ENCODE measurements at regions not wholly inside any gene's neighbourhood (a gene's known extent, or its start where the extent isn't known, plus 50 kb on each side); places are given as distances from the start of the nearest gene placed in this dataset.
A peak's percentile ranks its signal among the peaks of the same experiment; 100 is the strongest.

- TF ChIP-seq ZNF576 (CRISPR knock-in tag; IDR thresholded peaks at IDR 0.05) (no peak), AKNA (CRISPR knock-in tag; IDR thresholded peaks at IDR 0.05; ENCODE audit: borderline replicate concordance) (no peak), POGZ (CRISPR knock-in tag; IDR thresholded peaks at IDR 0.05) (no peak), ZFP62 (CRISPR knock-in tag; IDR thresholded peaks at IDR 0.05) (no peak), MLXIP (CRISPR knock-in tag; IDR thresholded peaks at IDR 0.05; ENCODE audit: borderline replicate concordance) (no peak), ZNF253 (CRISPR knock-in tag; IDR thresholded peaks at IDR 0.05; ENCODE audit: borderline replicate concordance) (no peak), ZNF367 (CRISPR knock-in tag; IDR thresholded peaks at IDR 0.05; ENCODE audit: borderline replicate concordance) (no peak), DR1 (CRISPR knock-in tag; IDR thresholded peaks at IDR 0.05) (no peak), MED13 (CRISPR knock-in tag; IDR thresholded peaks at IDR 0.05) (no peak), MIER3 (CRISPR knock-in tag; IDR thresholded peaks at IDR 0.05; ENCODE audit: borderline replicate concordance) (peak; percentile 25; the same call in 1 of the 2 replicates), ZNF704 (CRISPR knock-in tag; IDR thresholded peaks at IDR 0.05; ENCODE audit: borderline replicate concordance) (no peak; the same call in 1 of the 2 replicates), ZBTB8A (CRISPR knock-in tag; IDR thresholded peaks at IDR 0.05; ENCODE audit: borderline replicate concordance, low read depth) (no peak), SP1 (IDR thresholded peaks at IDR 0.05) (no peak), SP1 (CRISPR knock-in tag; IDR thresholded peaks at IDR 0.05) (no peak; the same call in 1 of the 2 replicates), GATAD2A (CRISPR knock-in tag; IDR thresholded peaks at IDR 0.05) (no peak), HOXA7 (CRISPR knock-in tag; IDR thresholded peaks at IDR 0.05) (no peak), ZNF382 (CRISPR knock-in tag; IDR thresholded peaks at IDR 0.05; ENCODE audit: borderline replicate concordance) (no peak), ZBTB42 (CRISPR knock-in tag; IDR thresholded peaks at IDR 0.05) (peak; percentile 68; the same call in 1 of the 2 replicates), ARNTL (CRISPR knock-in tag; IDR thresholded peaks at IDR 0.05) (no peak), ZSCAN30 (CRISPR knock-in tag; IDR thresholded peaks at IDR 0.05) (no peak), ZNF44 (CRISPR knock-in tag; IDR thresholded peaks at IDR 0.05) (no peak), FOXM1 (CRISPR knock-in tag; IDR thresholded peaks at IDR 0.05) (no peak), ERF (CRISPR knock-in tag; IDR thresholded peaks at IDR 0.05) (peak; percentile 41; the same call in 1 of the 2 replicates)
Measured at GRCh38 chr9:6703898-6704639, 53.7 kb upstream of the KDM4C start (continued).
